GM18505 (cell line): ENCODE measurements at regions not wholly inside any gene's neighbourhood (a gene's known extent, or its start where the extent isn't known, plus 50 kb on each side); places are given as distances from the start of the nearest gene placed in this dataset.
"Not testable (repeated sequence)": the region's sequence is repeated elsewhere in the genome, so short reads cannot be mapped to it uniquely, and the experiment has no call there.

Source experiments
- ATAC-seq: cut with Tn5 transposase; IDR thresholded peaks from one replicate; pipeline ENCODE4 v1.9.1; 2021; ENCODE audit not compliant: unreplicated experiment
- POLR2A ChIP-seq: IDR thresholded peaks from 4 replicates; pipeline ENCODE4 v1.6.1; 2011; ENCODE audit warnings: borderline replicate concordance; ENCODE audit not compliant: insufficient read depth, insufficient read length; ENCODE audit errors: extremely low read depth

GRCh38 chr6:137641474-137642077 lies 147.4 kb upstream of the OLIG3 start:
- no peak for TF ChIP-seq POLR2A
- no peak for ATAC-seq

- ATAC-seq: not testable (repeated sequence)
These were observed 149.0 kb upstream of the OLIG3 start for GRCh38 chr6:137643210-137643609.

DNA sequence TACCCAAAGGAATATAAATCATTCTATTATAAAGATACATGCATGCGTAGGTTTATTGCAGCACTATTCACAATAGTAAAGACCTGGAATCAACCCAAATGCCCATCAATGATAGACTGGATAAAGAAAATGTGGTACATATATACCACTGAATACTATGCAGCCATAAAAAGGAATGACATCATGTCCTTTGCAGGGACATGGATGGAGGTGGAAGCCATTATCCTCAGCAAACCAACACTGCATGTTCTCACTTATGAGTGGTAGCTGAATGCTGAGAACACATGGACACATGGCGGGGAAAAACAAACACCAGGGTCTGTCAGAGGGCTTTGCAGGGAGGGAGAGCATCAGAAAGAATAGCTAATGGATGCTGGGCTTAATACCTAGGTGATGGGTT lies 149.4 kb upstream of the OLIG3 start:
- ATAC-seq: not testable (repeated sequence)

DNA sequence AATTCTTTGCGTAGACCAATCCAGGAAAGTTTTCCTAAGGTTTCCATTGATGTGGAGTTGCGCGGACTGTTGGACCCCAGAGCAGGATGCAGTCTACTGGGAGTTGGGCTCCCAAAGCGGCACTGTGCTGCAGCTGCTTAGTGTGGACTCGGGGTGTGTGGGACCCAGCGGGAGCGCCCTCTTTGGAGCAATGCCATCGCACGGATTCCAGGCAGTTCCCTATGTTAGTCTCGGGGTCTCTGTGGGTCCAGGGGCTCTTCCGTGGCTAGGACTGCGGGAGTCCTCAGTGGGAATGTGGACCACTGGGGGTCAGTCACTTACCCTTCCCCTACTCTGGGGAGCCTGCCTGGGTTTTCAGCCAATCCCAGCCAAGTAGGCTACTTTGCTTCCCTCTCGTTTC lies 151.7 kb upstream of the OLIG3 start:
- no peak for TF ChIP-seq POLR2A
- ATAC-seq: no peak

GRCh38 chr6:137646484-137646883 lies 152.3 kb upstream of the OLIG3 start:
- ATAC-seq: no peak
- TF ChIP-seq POLR2A: no peak

DNA sequence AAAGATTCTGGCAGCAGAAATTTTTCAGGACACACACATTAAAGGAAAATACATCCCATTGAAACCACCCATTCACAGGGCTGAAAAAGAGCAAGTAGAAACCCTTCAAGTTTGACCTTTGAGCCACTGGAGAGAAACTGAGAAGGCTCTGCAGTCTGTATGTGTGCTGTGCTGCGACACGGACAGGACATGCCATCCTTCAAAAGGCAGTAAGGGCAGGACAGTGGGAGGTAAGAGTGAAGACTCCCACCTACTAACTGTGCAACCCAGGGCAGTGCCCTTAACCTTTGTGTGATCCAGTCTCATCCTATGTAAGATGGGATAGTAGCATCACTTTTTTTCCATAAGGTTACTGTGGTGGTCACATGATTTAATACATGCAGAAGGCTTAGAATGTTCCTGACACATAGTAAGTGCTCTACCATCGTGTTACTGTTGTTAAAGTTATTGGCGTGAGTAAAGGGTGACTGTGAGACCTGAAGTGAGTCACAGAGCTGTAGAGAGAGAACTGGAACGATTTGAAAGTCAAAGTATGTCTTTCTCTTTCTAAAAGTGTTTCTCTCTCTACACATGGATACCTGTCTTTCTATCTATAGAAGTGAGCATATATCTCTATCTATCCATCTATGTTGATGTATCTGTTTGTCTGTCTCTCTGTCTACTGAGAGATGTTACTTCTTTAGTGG lies 153.7 kb upstream of the OLIG3 start:
- TF ChIP-seq POLR2A: no peak
- no peak for ATAC-seq

- TF ChIP-seq POLR2A: no peak
- ATAC-seq: no peak
These were observed 156.5 kb upstream of the OLIG3 start for GRCh38 chr6:137650720-137651119.

DNA sequence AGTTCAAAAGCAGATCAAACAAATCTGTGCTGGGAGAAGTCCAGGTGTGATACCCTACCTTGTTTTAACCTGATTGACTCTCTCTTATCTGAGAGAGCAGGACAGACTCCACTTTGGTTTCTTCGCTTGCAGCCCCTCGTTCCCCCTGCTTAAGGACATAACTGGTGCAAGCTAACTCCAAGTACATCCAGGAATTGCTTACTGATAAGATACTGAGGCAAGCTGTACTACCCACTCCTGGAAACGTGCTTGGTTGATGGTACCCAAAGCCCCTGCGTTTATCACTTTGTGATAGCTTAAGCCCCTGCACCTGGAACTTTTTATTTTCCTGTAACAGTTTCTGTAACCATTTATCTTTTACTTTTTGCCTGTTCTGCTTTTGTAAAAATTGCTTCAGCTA lies 157.0 kb upstream of the OLIG3 start:
- TF ChIP-seq POLR2A: no peak
- ATAC-seq: no peak

- no peak for TF ChIP-seq POLR2A
- no peak for ATAC-seq
These were observed 157.6 kb upstream of the OLIG3 start for GRCh38 chr6:137651591-137652335.

GRCh38 chr6:137652961-137653705 lies 158.9 kb upstream of the OLIG3 start:
- no peak for ATAC-seq
- no peak for TF ChIP-seq POLR2A

DNA sequence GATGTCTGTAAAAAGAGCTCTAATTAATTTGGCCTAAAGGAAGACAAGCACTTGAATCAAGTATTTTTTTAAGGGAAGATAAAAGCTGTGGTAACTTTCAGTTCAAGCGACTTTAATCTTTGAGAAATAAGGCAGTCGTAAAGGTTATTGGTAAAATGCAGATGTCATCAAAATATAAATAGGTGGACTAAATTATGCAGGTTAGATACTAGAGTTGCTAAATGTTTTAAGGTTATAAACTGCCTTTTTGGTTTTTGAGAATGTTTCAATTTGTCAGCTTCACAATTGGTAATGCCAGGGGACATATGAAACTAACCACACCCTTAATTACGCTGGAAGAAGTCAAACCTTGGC lies 159.5 kb upstream of the OLIG3 start:
- no peak for ATAC-seq
- no peak for TF ChIP-seq POLR2A

- no peak for ATAC-seq
- TF ChIP-seq POLR2A: no peak
These were observed 160.3 kb upstream of the OLIG3 start for GRCh38 chr6:137654365-137654981.

GRCh38 chr6:137655291-137655690 lies 161.1 kb upstream of the OLIG3 start:
- ATAC-seq: no peak
- TF ChIP-seq POLR2A: no peak

DNA sequence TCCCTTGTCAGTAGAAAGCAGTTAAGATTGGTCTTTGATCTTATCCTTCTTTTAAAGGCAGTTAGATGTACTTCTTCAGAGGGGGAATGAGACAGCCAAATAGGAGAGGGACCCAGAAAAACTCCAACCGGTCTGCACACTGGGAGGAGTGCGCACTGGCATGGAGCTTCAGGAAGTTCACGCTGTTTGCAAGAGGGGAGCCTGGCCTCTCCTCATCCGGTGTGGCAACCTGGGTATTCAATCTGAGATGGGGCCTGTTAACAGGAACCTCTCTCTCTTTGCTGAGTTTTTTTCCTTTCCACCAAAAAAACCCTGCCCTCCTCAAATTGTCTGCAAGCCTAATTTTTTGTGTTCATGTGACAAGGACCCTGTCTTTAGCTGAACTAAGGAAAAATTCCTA lies 162.5 kb upstream of the OLIG3 start:
- ATAC-seq: no peak
- no peak for TF ChIP-seq POLR2A

- no peak for TF ChIP-seq POLR2A
- ATAC-seq: no peak
These were observed 163.2 kb upstream of the OLIG3 start for GRCh38 chr6:137657351-137657911.
